Panc1 (cell line): ENCODE measurements at regions not wholly inside any gene's neighbourhood (a gene's known extent, or its start where the extent isn't known, plus 50 kb on each side); places are given as distances from the start of the nearest gene placed in this dataset.

Source experiments
- ATAC-seq: fragments of 200-7000 bp; cut with Tn5 transposase; 2 replicates; pipeline ENCODE4 v1.9.1; 2020; ENCODE audit warnings: mild to moderate bottlenecking, moderate library complexity
- BruUV-seq: library from RNA; stranded (reverse); fragments of 400-500 nt; replicated peaks from 2 replicates; lab custom pipeline; 2021; lab: Mats Ljungman, UMichigan
- CTCF ChIA-PET: fragments of 300-600 bp; sonication (Branson Sonifier 250); formaldehyde crosslinking; loops from one replicate; lab custom pipeline; 2022; ENCODE audit warnings: antibody characterized with exemption; lab: Charles Lee
- POLR2A ChIA-PET: fragments of 300-600 bp; sonication (Branson Sonifier 250); formaldehyde crosslinking; loops from one replicate; lab custom pipeline; 2022; ENCODE audit warnings: antibody characterized with exemption; lab: Charles Lee
- DNase-seq: peaks from one replicate; pipeline ENCODE4 v3.0.0-alpha.2; 2010; ENCODE audit warnings: low read depth, low spot score
- H3K27ac ChIP-seq: 2 replicates; pipeline ENCODE4 v1.5.1; 2011; ENCODE audit warnings: mild to moderate bottlenecking, low read length, inconsistent platforms
- H3K27me3 ChIP-seq: fragments of 200-500 bp; sonication (Bioruptor generic); 2 replicates; pipeline ENCODE4 v1.6.0; 2014; ENCODE audit warnings: low read length, inconsistent platforms; ENCODE audit not compliant: control insufficient read depth, insufficient read depth
- H3K36me3 ChIP-seq: fragments of 200-500 bp; sonication (Bioruptor generic); 2 replicates; pipeline ENCODE4 v1.5.1; 2014; ENCODE audit warnings: inconsistent platforms, mild to moderate bottlenecking, low read length, moderate library complexity; ENCODE audit not compliant: control insufficient read depth, insufficient read depth
- H3K4me1 ChIP-seq: 2 replicates; pipeline ENCODE4 v1.5.1; 2011; ENCODE audit warnings: inconsistent platforms, mild to moderate bottlenecking, low read length, moderate library complexity; ENCODE audit not compliant: control insufficient read depth, insufficient read depth
- H3K4me3 ChIP-seq, 2 experiments: 2 replicates each; pipeline ENCODE4 v1.5.1; 2011 to 2012; ENCODE audit warnings: low read depth in 2 of 2, low read length in 2 of 2, mild to moderate bottlenecking in 2 of 2, inconsistent platforms in 1 of 2, moderate library complexity in 1 of 2
- H3K9me3 ChIP-seq: fragments of 200-500 bp; sonication (Bioruptor generic); 2 replicates; pipeline ENCODE4 v1.5.1; 2014; ENCODE audit warnings: low read depth, mild to moderate bottlenecking, inconsistent platforms, low read length, moderate library complexity; ENCODE audit not compliant: control insufficient read depth, insufficient read depth
- POLR2AphosphoS5 ChIP-seq: IDR thresholded peaks from 2 replicates; pipeline ENCODE4 v1.6.1; 2012; ENCODE audit warnings: mild to moderate bottlenecking, low read depth, low read length, moderate library complexity
- SIN3A ChIP-seq: IDR thresholded peaks from 2 replicates; pipeline ENCODE4 v1.6.1; 2012; ENCODE audit warnings: low read depth, mild to moderate bottlenecking, low read length, moderate library complexity, borderline replicate concordance; ENCODE audit not compliant: insufficient read depth
- TCF7L2 ChIP-seq: IDR thresholded peaks from 2 replicates; pipeline ENCODE4 v1.6.1; 2011; ENCODE audit warnings: mild to moderate bottlenecking, low read depth, low read length, inconsistent platforms
- in situ Hi-C: cut with HindIII; loops from 2 replicates; pipeline ENCODE4 v1.10.0; 2016; ENCODE audit warnings: low sequenced_read_pairs, low pct_unique_long_range_greater_than_20kb
- intact Hi-C: fragments of 100-400 bp; cut with micrococcal nuclease; formaldehyde crosslinking; loops from one replicate; pipeline ENCODE4 v1.10.0; 2022; ENCODE audit not compliant: unreplicated experiment
- TF ChIP-seq, protein P1 (sequence below): fragments of 450-650 bp; IDR thresholded peaks from 2 replicates; pipeline ENCODE4 v1.5.1; 2017; ENCODE audit warnings: mild to moderate bottlenecking
- TF ChIP-seq, protein P2 (sequence below), 2 experiments: IDR thresholded peaks; 2 replicates each; pipeline ENCODE4 v1.6.1; 2011 to 2012; ENCODE audit warnings: low read depth in 2 of 2, control low read depth in 1 of 2, low read length in 1 of 2, mild to moderate bottlenecking in 1 of 2, moderate library complexity in 1 of 2; ENCODE audit not compliant: insufficient read depth in 1 of 2

DNA sequence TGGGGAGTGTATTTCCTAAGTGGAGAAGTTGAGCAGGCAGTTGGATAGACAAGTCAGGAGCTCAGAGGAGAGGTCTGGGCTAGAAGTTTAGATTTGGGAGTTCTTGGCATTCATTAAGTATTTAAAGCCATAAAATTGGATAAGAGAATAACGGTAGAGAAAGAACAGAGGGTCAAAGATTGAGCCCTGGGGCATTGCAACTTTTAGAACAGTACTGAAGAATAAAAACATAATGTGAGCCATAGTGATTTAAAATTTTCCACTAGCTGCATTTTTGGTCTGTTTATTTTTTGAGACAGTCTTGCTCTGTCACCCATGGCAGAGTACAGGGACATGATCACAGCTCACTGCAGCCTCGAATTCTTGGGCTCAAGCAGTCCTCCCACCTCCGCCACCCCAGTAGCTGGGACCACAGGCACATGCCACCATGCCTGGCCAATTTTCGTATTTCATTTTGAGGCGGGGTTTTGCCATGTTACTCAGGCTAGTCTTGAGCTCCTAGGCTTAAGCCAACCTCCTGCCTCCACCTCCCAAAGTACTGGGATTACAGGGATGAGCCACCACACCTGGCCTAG lies 85.9 kb upstream of the SOX13 start:
- ChIA-PET CTCF (no interaction called here), POLR2A (no interaction called here)
- Histone ChIP-seq H3K4me1 (no peaks in the 10 kb centered on the region), H3K9me3 (no peaks in the 10 kb centered on the region), H3K36me3 (no peaks in the 10 kb centered on the region), H3K27me3 (no peaks in the 10 kb centered on the region), H3K4me3 (no peak overlapping the region), H3K27ac (no peak overlapping the region)
- in situ Hi-C loops (no loop called here), intact Hi-C loops (no loop called here)
- ATAC-seq (no peak), DNase-seq (no peak)
- TF ChIP-seq TCF7L2 = no peak
- BruUV-seq = no TSS peak

DNA sequence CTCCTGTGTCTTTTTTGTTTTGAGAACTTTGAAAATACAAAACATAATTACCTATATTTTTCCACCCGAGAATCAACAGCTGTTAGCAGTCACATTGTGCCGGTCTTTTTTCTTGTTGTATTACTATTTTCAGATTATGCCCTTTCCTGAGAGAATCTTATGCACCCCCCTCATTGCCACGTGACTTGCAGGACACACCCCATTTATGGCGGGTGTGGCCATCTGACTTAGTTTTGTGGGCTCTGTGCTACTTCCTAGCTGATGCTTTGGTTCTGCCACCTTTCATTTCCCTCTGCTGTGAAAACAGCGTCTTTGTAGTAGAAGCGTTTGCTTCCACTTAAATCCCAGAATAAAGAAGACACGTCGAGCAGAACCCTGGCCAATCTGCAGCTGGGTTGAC lies 82.8 kb upstream of the SOX13 start:
- H3K27me3 ChIP-seq = no peaks in the 10 kb centered on the region
- TF ChIP-seq SIN3A (no peak), TCF7L2 (no peak), POLR2AphosphoS5 (no peak)
- TF ChIP-seq, protein P1, sequence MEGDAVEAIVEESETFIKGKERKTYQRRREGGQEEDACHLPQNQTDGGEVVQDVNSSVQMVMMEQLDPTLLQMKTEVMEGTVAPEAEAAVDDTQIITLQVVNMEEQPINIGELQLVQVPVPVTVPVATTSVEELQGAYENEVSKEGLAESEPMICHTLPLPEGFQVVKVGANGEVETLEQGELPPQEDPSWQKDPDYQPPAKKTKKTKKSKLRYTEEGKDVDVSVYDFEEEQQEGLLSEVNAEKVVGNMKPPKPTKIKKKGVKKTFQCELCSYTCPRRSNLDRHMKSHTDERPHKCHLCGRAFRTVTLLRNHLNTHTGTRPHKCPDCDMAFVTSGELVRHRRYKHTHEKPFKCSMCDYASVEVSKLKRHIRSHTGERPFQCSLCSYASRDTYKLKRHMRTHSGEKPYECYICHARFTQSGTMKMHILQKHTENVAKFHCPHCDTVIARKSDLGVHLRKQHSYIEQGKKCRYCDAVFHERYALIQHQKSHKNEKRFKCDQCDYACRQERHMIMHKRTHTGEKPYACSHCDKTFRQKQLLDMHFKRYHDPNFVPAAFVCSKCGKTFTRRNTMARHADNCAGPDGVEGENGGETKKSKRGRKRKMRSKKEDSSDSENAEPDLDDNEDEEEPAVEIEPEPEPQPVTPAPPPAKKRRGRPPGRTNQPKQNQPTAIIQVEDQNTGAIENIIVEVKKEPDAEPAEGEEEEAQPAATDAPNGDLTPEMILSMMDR = no peak
- TF ChIP-seq, protein P2, sequence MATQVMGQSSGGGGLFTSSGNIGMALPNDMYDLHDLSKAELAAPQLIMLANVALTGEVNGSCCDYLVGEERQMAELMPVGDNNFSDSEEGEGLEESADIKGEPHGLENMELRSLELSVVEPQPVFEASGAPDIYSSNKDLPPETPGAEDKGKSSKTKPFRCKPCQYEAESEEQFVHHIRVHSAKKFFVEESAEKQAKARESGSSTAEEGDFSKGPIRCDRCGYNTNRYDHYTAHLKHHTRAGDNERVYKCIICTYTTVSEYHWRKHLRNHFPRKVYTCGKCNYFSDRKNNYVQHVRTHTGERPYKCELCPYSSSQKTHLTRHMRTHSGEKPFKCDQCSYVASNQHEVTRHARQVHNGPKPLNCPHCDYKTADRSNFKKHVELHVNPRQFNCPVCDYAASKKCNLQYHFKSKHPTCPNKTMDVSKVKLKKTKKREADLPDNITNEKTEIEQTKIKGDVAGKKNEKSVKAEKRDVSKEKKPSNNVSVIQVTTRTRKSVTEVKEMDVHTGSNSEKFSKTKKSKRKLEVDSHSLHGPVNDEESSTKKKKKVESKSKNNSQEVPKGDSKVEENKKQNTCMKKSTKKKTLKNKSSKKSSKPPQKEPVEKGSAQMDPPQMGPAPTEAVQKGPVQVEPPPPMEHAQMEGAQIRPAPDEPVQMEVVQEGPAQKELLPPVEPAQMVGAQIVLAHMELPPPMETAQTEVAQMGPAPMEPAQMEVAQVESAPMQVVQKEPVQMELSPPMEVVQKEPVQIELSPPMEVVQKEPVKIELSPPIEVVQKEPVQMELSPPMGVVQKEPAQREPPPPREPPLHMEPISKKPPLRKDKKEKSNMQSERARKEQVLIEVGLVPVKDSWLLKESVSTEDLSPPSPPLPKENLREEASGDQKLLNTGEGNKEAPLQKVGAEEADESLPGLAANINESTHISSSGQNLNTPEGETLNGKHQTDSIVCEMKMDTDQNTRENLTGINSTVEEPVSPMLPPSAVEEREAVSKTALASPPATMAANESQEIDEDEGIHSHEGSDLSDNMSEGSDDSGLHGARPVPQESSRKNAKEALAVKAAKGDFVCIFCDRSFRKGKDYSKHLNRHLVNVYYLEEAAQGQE (IDR thresholded peaks at IDR 0.05; ENCODE audit: insufficient read depth in 1 of 2, low read depth in 2 of 2, low read length in 1 of 2) = no peak
- H3K4me1 ChIP-seq = no peaks in the 10 kb centered on the region
- ATAC-seq = no peak
- CTCF ChIA-PET = no interaction called here
- no TSS peak for BruUV-seq
- no peak overlapping the region for H3K4me3 ChIP-seq
- no peaks in the 10 kb centered on the region for H3K9me3 ChIP-seq
- H3K36me3 ChIP-seq = no peaks in the 10 kb centered on the region
- POLR2A ChIA-PET = interaction anchor here (0.6 kb wide), 1 partner anchor 65 kb away, joined by 10 read pairs; no protein-coding TSS in a partner anchor
- in situ Hi-C loops (no loop called here), intact Hi-C loops (no loop called here)
- H3K27ac ChIP-seq = no peak overlapping the region
- no peak for DNase-seq

DNA sequence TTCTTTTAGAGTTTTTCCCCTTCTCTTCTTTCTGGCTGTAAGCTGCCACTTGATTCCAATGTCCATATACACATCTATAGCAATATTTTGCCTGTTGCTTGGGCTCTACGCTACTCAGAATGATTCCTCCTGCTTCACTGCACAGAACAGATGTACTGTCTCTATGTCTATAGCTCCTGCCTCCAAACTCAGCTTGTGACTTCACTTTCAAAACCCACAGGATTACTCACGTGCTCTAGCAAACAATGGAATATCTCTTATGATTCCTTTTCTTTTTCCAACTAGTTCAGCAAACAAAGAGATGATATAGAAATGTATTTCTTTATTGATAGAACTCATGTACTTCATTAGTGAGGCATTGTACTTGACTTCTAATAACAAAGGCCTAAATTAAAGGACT lies 80.5 kb upstream of the SOX13 start:
- ATAC-seq = no peak
- in situ Hi-C loops (no loop called here), intact Hi-C loops (no loop called here)
- CTCF ChIA-PET = no interaction called here
- Histone ChIP-seq H3K9me3 (no peaks in the 10 kb centered on the region), H3K4me3 (no peak overlapping the region), H3K27me3 (no peaks in the 10 kb centered on the region), H3K27ac (no peak overlapping the region), H3K36me3 (no peaks in the 10 kb centered on the region), H3K4me1 (no peaks in the 10 kb centered on the region)
- TF ChIP-seq, protein P2 (IDR thresholded peaks at IDR 0.05; ENCODE audit: insufficient read depth in 1 of 2, low read depth in 2 of 2, low read length in 1 of 2) = no peak
- TF ChIP-seq, protein P1 = no peak
- TF ChIP-seq TCF7L2 (no peak), POLR2AphosphoS5 (no peak), SIN3A (no peak)
- no TSS peak for BruUV-seq
- DNase-seq = no peak
- POLR2A ChIA-PET = no interaction called here
